ENCODE measurements at regions not wholly inside any gene's neighbourhood (a gene's known extent, or its start where the extent isn't known, plus 50 kb on each side); places are given as distances from the start of the nearest gene placed in this dataset.

DNA sequence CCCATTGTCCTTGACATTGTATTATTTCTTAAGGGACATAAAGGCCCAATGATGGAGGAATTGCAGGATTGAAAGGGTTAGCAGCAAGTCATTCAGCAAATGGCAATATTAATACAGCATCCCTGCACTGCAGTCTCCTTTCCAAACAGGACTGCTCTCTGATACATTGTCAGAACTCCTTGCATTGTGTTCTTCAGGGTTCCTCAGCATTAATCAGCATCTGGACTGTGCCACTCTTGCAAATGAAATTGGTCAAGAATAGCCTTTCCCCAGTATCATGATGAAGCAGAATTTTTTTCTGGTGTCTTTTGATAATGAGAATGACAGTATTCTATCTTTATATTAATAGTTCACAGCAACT, 272.6 kb upstream of the HAND2 start:
- Histone ChIP-seq H3F3A (ENCODE audit: low read depth) (peaks cover 25% of the 10 kb centered on the region), H3K36me3 (no peaks in the 10 kb centered on the region), H4K20me1 (ENCODE audit: low read depth) (no peaks in the 10 kb centered on the region), H3K4me1 (peaks cover 30% of the 10 kb centered on the region), H3K9me3 (ENCODE audit: low read depth) (no peaks in the 10 kb centered on the region), H3K79me2 (ENCODE audit: low read depth) (no peaks in the 10 kb centered on the region), H3K4me2 (peak overlapping the region; percentile 56), H3K9ac (no peak overlapping the region), H3K27ac (peak overlapping the region; percentile 90), H3K4me3 (no peak overlapping the region), H3K27me3 (no peaks in the 10 kb centered on the region), H2AFZ (replicated peaks) (no peak overlapping the region)
- no peaks in the 10 kb centered on the region for H3K27me3 Mint-ChIP-seq (ENCODE audit: insufficient read depth, low read depth)
- H3K9me3 Mint-ChIP-seq: peaks cover 4% of the 10 kb centered on the region
- H3K4me3 Mint-ChIP-seq: no peak overlapping the region
- DNase-seq (ENCODE audit: low spot score): no peak
- no peak overlapping the region for H3K27ac Mint-ChIP-seq
- no peaks in the 10 kb centered on the region for H3K36me3 Mint-ChIP-seq
- TF ChIP-seq, protein P1, sequence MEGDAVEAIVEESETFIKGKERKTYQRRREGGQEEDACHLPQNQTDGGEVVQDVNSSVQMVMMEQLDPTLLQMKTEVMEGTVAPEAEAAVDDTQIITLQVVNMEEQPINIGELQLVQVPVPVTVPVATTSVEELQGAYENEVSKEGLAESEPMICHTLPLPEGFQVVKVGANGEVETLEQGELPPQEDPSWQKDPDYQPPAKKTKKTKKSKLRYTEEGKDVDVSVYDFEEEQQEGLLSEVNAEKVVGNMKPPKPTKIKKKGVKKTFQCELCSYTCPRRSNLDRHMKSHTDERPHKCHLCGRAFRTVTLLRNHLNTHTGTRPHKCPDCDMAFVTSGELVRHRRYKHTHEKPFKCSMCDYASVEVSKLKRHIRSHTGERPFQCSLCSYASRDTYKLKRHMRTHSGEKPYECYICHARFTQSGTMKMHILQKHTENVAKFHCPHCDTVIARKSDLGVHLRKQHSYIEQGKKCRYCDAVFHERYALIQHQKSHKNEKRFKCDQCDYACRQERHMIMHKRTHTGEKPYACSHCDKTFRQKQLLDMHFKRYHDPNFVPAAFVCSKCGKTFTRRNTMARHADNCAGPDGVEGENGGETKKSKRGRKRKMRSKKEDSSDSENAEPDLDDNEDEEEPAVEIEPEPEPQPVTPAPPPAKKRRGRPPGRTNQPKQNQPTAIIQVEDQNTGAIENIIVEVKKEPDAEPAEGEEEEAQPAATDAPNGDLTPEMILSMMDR (IDR thresholded peaks at IDR 0.05): no peak
- TF ChIP-seq EZH2phosphoT487 (IDR thresholded peaks at IDR 0.05) (no peak), EZH2 (IDR thresholded peaks at IDR 0.05) (no peak)
- H3K4me1 Mint-ChIP-seq: peaks cover 12% of the 10 kb centered on the region

DNA sequence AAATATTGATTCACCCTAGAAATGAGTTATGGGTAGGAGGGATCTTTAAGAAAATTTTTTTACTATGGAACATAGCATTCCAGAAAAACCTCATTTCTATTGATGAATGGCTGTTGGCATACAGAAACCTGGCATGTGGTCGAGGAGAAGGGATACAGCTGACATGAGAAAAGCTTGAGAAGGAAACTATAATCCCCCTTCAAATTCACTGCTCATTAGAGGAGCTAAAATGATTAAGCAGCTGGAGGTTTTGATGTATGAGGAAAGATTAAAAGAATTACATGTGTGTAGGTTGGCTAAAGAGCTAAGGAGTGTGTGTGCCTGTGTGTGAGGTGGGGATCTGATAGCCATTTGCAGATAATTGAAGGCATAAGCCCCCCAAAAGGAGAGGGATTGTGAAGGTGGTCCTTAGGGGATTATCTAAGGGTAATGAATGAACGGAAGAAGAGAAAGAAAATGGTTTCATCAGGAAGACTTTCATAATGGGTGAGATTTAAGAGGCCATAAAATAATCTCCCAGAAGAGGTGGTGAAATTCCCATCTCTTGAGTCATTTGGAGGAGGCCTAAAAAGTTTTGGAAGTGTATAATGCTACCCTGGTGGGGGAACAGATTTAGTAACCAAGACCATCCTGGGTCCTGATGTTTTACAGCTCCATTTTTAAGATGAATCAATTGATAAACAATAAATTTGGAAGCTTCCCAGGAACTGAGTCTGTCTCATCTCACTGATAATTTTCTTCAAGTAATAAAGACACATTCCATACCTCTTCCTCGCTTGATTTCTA, 272.0 kb upstream of the HAND2 start:
- peaks cover 25% of the 10 kb centered on the region for H3F3A ChIP-seq (ENCODE audit: low read depth)
- no peaks in the 10 kb centered on the region for H3K79me2 ChIP-seq (ENCODE audit: low read depth)
- no peaks in the 10 kb centered on the region for H4K20me1 ChIP-seq (ENCODE audit: low read depth)
- Mint-ChIP-seq H3K27me3 (ENCODE audit: insufficient read depth, low read depth) (no peaks in the 10 kb centered on the region), H3K27ac (no peak overlapping the region), H3K4me1 (peaks cover 12% of the 10 kb centered on the region), H3K4me3 (no peak overlapping the region), H3K9me3 (peaks cover 4% of the 10 kb centered on the region), H3K36me3 (no peaks in the 10 kb centered on the region)
- H3K27ac ChIP-seq: peak overlapping the region; percentile 90
- H3K4me2 ChIP-seq: peak overlapping the region; percentile 56
- H2AFZ ChIP-seq (replicated peaks): no peak overlapping the region
- H3K27me3 ChIP-seq: no peaks in the 10 kb centered on the region
- H3K9me3 ChIP-seq (ENCODE audit: low read depth): no peaks in the 10 kb centered on the region
- no peak overlapping the region for H3K4me3 ChIP-seq
- H3K4me1 ChIP-seq: peaks cover 30% of the 10 kb centered on the region
- TF ChIP-seq, protein P1 (IDR thresholded peaks at IDR 0.05): no peak
- no peak for TF ChIP-seq EZH2 (IDR thresholded peaks at IDR 0.05)
- peak; percentile 30 for TF ChIP-seq EZH2phosphoT487 (IDR thresholded peaks at IDR 0.05)
- peak; percentile 28 for DNase-seq (ENCODE audit: low spot score)
- H3K36me3 ChIP-seq: no peaks in the 10 kb centered on the region
- H3K9ac ChIP-seq: no peak overlapping the region

DNA sequence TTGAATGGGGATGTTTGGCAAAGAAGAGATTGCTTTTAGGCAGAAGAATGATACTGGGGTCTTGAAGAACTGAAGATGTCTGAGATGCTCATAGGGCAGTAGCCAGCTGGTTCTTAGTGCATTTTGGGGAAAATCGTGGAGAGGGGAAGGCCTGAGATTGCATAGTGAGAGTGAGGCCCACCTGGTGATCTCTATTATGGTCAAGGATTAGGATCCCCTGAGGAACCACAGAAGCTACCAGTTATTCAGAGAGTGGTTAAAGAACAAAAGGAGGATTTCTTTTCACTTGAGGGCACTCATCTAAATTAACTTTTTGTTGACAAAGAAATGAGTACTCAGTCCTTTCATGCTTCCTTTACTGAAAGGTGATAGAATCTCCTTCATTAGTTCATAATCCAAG, 271.3 kb upstream of the HAND2 start:
- no peak overlapping the region for H3K27ac Mint-ChIP-seq
- peaks cover 12% of the 10 kb centered on the region for H3K4me1 Mint-ChIP-seq
- Histone ChIP-seq H3K4me2 (peak overlapping the region; percentile 56), H2AFZ (replicated peaks) (no peak overlapping the region), H3K4me1 (peaks cover 30% of the 10 kb centered on the region), H3F3A (ENCODE audit: low read depth) (peaks cover 25% of the 10 kb centered on the region), H3K9ac (no peak overlapping the region), H3K27me3 (no peaks in the 10 kb centered on the region), H3K79me2 (ENCODE audit: low read depth) (no peaks in the 10 kb centered on the region), H3K4me3 (no peak overlapping the region), H4K20me1 (ENCODE audit: low read depth) (no peaks in the 10 kb centered on the region), H3K27ac (peak overlapping the region; percentile 90), H3K9me3 (ENCODE audit: low read depth) (no peaks in the 10 kb centered on the region), H3K36me3 (no peaks in the 10 kb centered on the region)
- H3K4me3 Mint-ChIP-seq: no peak overlapping the region
- H3K36me3 Mint-ChIP-seq: no peaks in the 10 kb centered on the region
- no peaks in the 10 kb centered on the region for H3K27me3 Mint-ChIP-seq (ENCODE audit: insufficient read depth, low read depth)
- peaks cover 4% of the 10 kb centered on the region for H3K9me3 Mint-ChIP-seq
- peak; percentile 70 for DNase-seq (ENCODE audit: low spot score)
- TF ChIP-seq, protein P1 (IDR thresholded peaks at IDR 0.05): no peak
- TF ChIP-seq EZH2phosphoT487 (IDR thresholded peaks at IDR 0.05) (no peak), EZH2 (IDR thresholded peaks at IDR 0.05) (no peak)
